A549 (cell line): ENCODE measurements at regions not wholly inside any gene's neighbourhood (a gene's known extent, or its start where the extent isn't known, plus 50 kb on each side); places are given as distances from the start of the nearest gene placed in this dataset.
A peak's percentile ranks its signal among the peaks of the same experiment; 100 is the strongest.

Experiments
- ATAC-seq, 2 experiments: fragments of 200-7000 bp in 1 of 2; fragments of >200 bp in 1 of 2; cut with Nextera tagmentation in 1 of 2; cut with Tn5 transposase in 1 of 2; 3 replicates each; pipeline versions ENCODE4 v1.8.0 to v1.9.1; 2018 to 2020; ENCODE audit warnings: mild to moderate bottlenecking in 1 of 2, moderate library complexity in 1 of 2
- CTCF ChIA-PET: fragments of 300-600 bp; sonication (Branson Sonifier 250); formaldehyde crosslinking; extraction: SDS; loops from one replicate; lab custom pipeline; 2021; ENCODE audit warnings: antibody characterized with exemption, inconsistent platforms; lab: Yijun Ruan, JAX
- POLR2A ChIA-PET: fragments of 350-600 bp; formaldehyde crosslinking; extraction: SDS; loops from one replicate; lab custom pipeline; 2021; ENCODE audit warnings: antibody characterized with exemption, inconsistent platforms; lab: Yijun Ruan, JAX
- DNase-seq, 2 experiments: peaks; one replicate each; pipeline versions ENCODE4 v3.0.0 to v3.0.0-alpha.2; 2011 to 2016; ENCODE audit warnings: low read depth in 1 of 2, low spot score in 1 of 2
- FAIRE-seq: peaks from 2 replicates; lab custom pipeline; 2011; peaks lifted over from hg19 to GRCh38; lab: Jason Lieb, UNC
- H3K27ac ChIP-seq, 2 experiments: fragments of >200 bp; sonication (Bioruptor Twin); formaldehyde crosslinking; 3 replicates each; pipeline ENCODE4 v1.5.1; 2016 to 2017
- H3K4me1 ChIP-seq: fragments of >200 bp; sonication (Bioruptor Twin); formaldehyde crosslinking; 3 replicates; pipeline ENCODE4 v1.6.1; 2016
- H3K4me2 ChIP-seq: fragments of >200 bp; sonication (Bioruptor Twin); formaldehyde crosslinking; 3 replicates; pipeline ENCODE4 v1.6.1; 2016
- H3K4me3 ChIP-seq: fragments of >200 bp; sonication (Bioruptor Twin); formaldehyde crosslinking; 3 replicates; pipeline ENCODE4 v1.5.1; 2016
- H3K9me3 ChIP-seq: fragments of >200 bp; sonication (Bioruptor Twin); formaldehyde crosslinking; 3 replicates; pipeline ENCODE4 v1.6.1; 2016
- BCL3 ChIP-seq: fragments of >200 bp; sonication (Bioruptor Twin); formaldehyde crosslinking; IDR thresholded peaks from 3 replicates; pipeline ENCODE4 v1.6.1; 2016
- CBX2 ChIP-seq: fragments of 200-600 bp; sonication (generic); IDR thresholded peaks from 2 replicates; pipeline ENCODE4 v1.6.1; 2016; ENCODE audit warnings: low read depth, mild to moderate bottlenecking, borderline replicate concordance
- CEBPB ChIP-seq, 2 experiments: fragments of >200 bp in 1 of 2; sonication (Bioruptor Twin) in 1 of 2; formaldehyde crosslinking in 1 of 2; IDR thresholded peaks; 2 replicates each; pipeline ENCODE4 v1.6.1; 2012 to 2016
- CTCF ChIP-seq: fragments of >200 bp; sonication (Bioruptor Twin); formaldehyde crosslinking; IDR thresholded peaks from 3 replicates; pipeline ENCODE4 v1.5.1; 2016
- EHF ChIP-seq: fragments of 250-450 bp; sonication (Bioruptor Pico); IDR thresholded peaks from 2 replicates; pipeline ENCODE4 v1.5.0; 2020; ENCODE audit warnings: mild to moderate bottlenecking
- FOSL2 ChIP-seq, 2 experiments: fragments of 450-650 bp in 1 of 2; fragments of >200 bp in 1 of 2; sonication (Bioruptor Twin) in 1 of 2; formaldehyde crosslinking; IDR thresholded peaks; 2 replicates each; pipeline versions ENCODE4 v1.5.0 to v1.6.1; 2016 to 2020; ENCODE audit warnings: mild to moderate bottlenecking in 1 of 2, moderate library complexity in 1 of 2
- HEYL ChIP-seq: fragments of 250-450 bp; sonication (Bioruptor Pico); IDR thresholded peaks from 2 replicates; pipeline ENCODE4 v1.8.0; 2021; ENCODE audit warnings: mild to moderate bottlenecking, moderate library complexity
- HOXB13 ChIP-seq: fragments of 250-450 bp; sonication (Bioruptor Pico); IDR thresholded peaks from 2 replicates; pipeline ENCODE4 v1.5.0; 2020; ENCODE audit warnings: low read depth, mild to moderate bottlenecking, moderate library complexity
- MAFK ChIP-seq: fragments of 450-650 bp; IDR thresholded peaks from 2 replicates; pipeline ENCODE4 v1.6.1; 2014; ENCODE audit not compliant: partially characterized antibody
- RAD21 ChIP-seq, 2 experiments: fragments of >200 bp in 1 of 2; sonication (Bioruptor Twin) in 1 of 2; formaldehyde crosslinking in 1 of 2; IDR thresholded peaks in 1 of 2; conservative IDR thresholded peaks in 1 of 2; 2 replicates in 1 of 2; 3 replicates in 1 of 2; pipeline ENCODE4 v1.6.1; 2012 to 2018; ENCODE audit warnings: inconsistent platforms in 1 of 2
- SMC3 ChIP-seq: fragments of >200 bp; sonication (Bioruptor Twin); formaldehyde crosslinking; IDR thresholded peaks from 3 replicates; pipeline ENCODE4 v1.6.1; 2018; ENCODE audit warnings: inconsistent platforms
- TFCP2L1 ChIP-seq: fragments of 250-450 bp; sonication (Bioruptor Pico); IDR thresholded peaks from 2 replicates; pipeline ENCODE4 v1.5.0; 2021; ENCODE audit warnings: mild to moderate bottlenecking
- ZNF302 ChIP-seq: fragments of 250-450 bp; sonication (Bioruptor Pico); IDR thresholded peaks from 2 replicates; pipeline ENCODE4 v1.9.0; 2021; ENCODE audit warnings: inconsistent platforms, mild to moderate bottlenecking, moderate library complexity
- WGBS: methylation state at CpG from one replicate; pipeline ENCODE4 v1.1.6; 2017; ENCODE audit errors: missing lambda C conversion rate; 5-methylcytosine and 5-hydroxymethylcytosine counted together

- Histone ChIP-seq H3K4me1 (peaks cover 4% of the 10 kb centered on the region; the same call in 1 of the 3 replicates), H3K27ac (no peak overlapping the region), H3K4me3 (no peak overlapping the region), H3K4me2 (no peak overlapping the region), H3K9me3 (no peaks in the 10 kb centered on the region)
- TF ChIP-seq FOSL2 (IDR thresholded peaks at IDR 0.05) (no peak), FOSL2 (CRISPR knock-in tag; IDR thresholded peaks at IDR 0.05) (0 out of 2 replicates have a peak, but pooled peaks have one; percentile 18), CBX2 (no peak)
- WGBS = 14% methylated on average over 1 of the region's 1 CpG
- FAIRE-seq = no peak
- no peak for ATAC-seq
- POLR2A ChIA-PET = no interaction called here
- DNase-seq = no peak
- CTCF ChIA-PET = no interaction called here
Observed at GRCh38 chr5:26737348-26738265, 300.8 kb downstream of the CDH9 start.

GRCh38 chr5:26727916-26728315, 310.5 kb downstream of the CDH9 start:
- Histone ChIP-seq H3K4me3 (no peak overlapping the region), H3K9me3 (no peaks in the 10 kb centered on the region), H3K4me2 (no peak overlapping the region), H3K4me1 (no peaks in the 10 kb centered on the region), H3K27ac (no peak overlapping the region)
- DNase-seq = no peak
- 39% methylated on average over 3 of the region's 3 CpGs for WGBS
- ChIA-PET CTCF (no interaction called here), POLR2A (no interaction called here)
- ATAC-seq = no peak
- FAIRE-seq = no peak
- no peak for TF ChIP-seq HEYL (CRISPR knock-in tag)
- TF ChIP-seq HOXB13 (CRISPR knock-in tag) = no peak

- no peaks in the 10 kb centered on the region for H3K9me3 ChIP-seq
- H3K4me3 ChIP-seq = no peak overlapping the region
- TF ChIP-seq CEBPB (IDR thresholded peaks at IDR 0.05) (no peak), TFCP2L1 (no peak), MAFK (no peak), BCL3 (no peak), ZNF302 (no peak)
- DNase-seq = no peak
- ChIA-PET CTCF (no interaction called here), POLR2A (no interaction called here)
- ATAC-seq = no peak
- no peak overlapping the region for H3K27ac ChIP-seq
- no peaks in the 10 kb centered on the region for H3K4me1 ChIP-seq
- no peak overlapping the region for H3K4me2 ChIP-seq
- FAIRE-seq = no peak
Observed at GRCh38 chr5:26719803-26720202, 318.6 kb downstream of the CDH9 start.

- WGBS = 28% methylated on average over 2 of the region's 2 CpGs
- peak; percentile 47 to 64 for DNase-seq
- Histone ChIP-seq H3K4me2 (no peak overlapping the region), H3K27ac (no peak overlapping the region), H3K9me3 (no peaks in the 10 kb centered on the region; the same call in 2 of the 3 replicates), H3K4me3 (no peak overlapping the region), H3K4me1 (no peaks in the 10 kb centered on the region)
- no peak for FAIRE-seq
- POLR2A ChIA-PET = no interaction called here
- TF ChIP-seq CTCF (peak; percentile 50), EHF (CRISPR knock-in tag) (no peak), RAD21 (conservative IDR thresholded peaks at IDR 0.05 in 1 of 2, IDR thresholded peaks at IDR 0.05 in 1 of 2) (peak; percentile 60 to 68), SMC3 (peak; percentile 40; the same call in 1 of the 3 replicates)
- peak in 1 of 2 experiments; percentile 85; a peak in 3 of 6 replicates for ATAC-seq
- CTCF ChIA-PET = interaction anchor here (1.5 to 1.9 kb wide), 3 partner anchors 8 to 16 kb away, joined by 4 to 8 read pairs (median 6); no protein-coding TSS in a partner anchor
Observed at GRCh38 chr5:26700759-26701384, 337.5 kb downstream of the CDH9 start.
